Kidney epithelial cell (primary cell): ENCODE measurements at regions not wholly inside any gene's neighbourhood (a gene's known extent, or its start where the extent isn't known, plus 50 kb on each side); places are given as distances from the start of the nearest gene placed in this dataset.

Experiments used
- DNase-seq: peaks from one replicate; pipeline ENCODE4 v3.0.0-alpha.2; 2010; ENCODE audit warnings: low read depth
- H3K27me3 ChIP-seq: 2 replicates; pipeline ENCODE4 v1.6.0; 2011; ENCODE audit warnings: low read length; ENCODE audit not compliant: control insufficient read depth, insufficient read depth
- H3K36me3 ChIP-seq: 2 replicates; pipeline ENCODE4 v1.5.1; 2011; ENCODE audit warnings: low read length; ENCODE audit not compliant: control insufficient read depth, insufficient read depth
- H3K4me3 ChIP-seq: 2 replicates; pipeline ENCODE4 v1.5.1; 2011; ENCODE audit warnings: low read depth, mild to moderate bottlenecking, control low read depth, low read length
- CTCF ChIP-seq: IDR thresholded peaks from 2 replicates; pipeline ENCODE4 v1.5.1; 2011; ENCODE audit warnings: mild to moderate bottlenecking, moderate library complexity, low read length, control low read depth, inconsistent platforms; ENCODE audit not compliant: insufficient read depth, poor library complexity, severe bottlenecking

GRCh38 chr5:103375350-103375749 lies 116.8 kb downstream of the MACIR start:
- TF ChIP-seq CTCF: no peak
- H3K36me3 ChIP-seq: no peaks in the 10 kb centered on the region
- peak; percentile 14 for DNase-seq

DNA sequence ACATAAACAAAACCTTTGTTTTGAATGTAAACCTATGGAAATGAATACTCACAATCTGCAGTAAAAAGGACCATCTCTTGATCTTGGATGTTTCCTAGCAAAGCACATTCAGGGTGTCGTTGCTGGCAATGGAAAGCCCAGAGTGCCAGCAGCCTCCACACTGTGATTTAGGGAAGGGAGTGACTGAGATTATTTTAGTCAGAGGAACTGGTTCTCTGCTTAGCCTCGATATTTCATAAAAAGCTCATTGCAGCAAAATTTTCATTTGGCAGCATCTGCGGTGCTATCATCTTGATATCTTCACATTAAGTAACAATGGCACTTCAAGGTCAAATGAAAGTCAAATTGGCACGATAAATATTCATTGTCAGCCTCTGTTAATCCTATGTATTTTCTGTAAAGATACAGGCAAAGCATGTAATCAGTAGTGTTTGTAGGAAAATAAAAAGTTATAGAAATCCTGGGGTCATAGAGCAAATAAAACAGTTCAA lies 116.0 kb downstream of the MACIR start:
- Histone ChIP-seq H3K27me3 (no peaks in the 10 kb centered on the region), H3K36me3 (no peaks in the 10 kb centered on the region), H3K4me3 (no peak overlapping the region)
- no peak for DNase-seq
- TF ChIP-seq CTCF: no peak

More at GRCh38 chr5:103375350-103375749, 116.8 kb downstream of the MACIR start:
- H3K4me3 ChIP-seq: no peak overlapping the region
- H3K27me3 ChIP-seq: no peaks in the 10 kb centered on the region

DNA sequence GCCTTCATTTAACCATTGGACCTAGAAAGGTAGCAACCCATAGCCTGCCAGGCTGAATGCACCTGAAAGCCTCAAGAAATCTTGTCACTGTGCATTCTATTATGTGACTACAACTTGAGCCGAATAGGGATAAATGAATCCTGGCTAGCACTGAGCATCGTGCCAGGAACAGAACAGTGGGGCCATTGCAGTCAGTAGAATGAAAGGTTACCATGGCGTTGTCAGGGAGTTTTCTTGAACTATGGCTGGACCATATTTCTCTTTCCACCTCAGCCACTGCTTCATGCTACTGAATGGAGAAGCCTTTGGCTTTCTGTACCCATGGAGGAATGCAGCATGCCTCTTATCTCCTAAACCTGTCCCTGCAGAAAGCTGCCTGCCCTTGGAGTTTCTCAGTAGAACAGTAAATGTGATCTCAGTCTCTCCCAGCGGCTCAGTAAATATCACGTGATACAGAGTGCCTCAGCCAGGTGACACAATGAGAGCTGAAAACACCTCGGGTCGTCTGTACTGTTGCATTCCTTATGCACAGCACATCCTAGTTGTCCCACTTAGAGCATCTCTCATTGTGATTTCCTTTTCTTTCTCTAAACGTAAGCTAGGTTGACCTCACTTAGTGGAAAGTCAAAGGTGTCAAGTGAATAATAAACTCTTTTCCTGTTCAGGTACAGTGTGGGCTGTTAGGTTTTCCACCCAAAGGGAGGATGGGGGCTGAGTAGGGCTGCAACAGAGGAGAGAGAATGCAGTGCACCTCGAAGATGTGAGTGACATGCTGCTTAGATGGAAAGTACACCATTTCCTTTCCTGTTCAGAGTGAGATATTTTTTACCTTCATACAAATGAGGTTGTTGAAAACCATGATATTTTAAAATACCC lies 115.3 kb downstream of the MACIR start:
- H3K4me3 ChIP-seq: no peak overlapping the region
- no peaks in the 10 kb centered on the region for H3K36me3 ChIP-seq
- TF ChIP-seq CTCF: no peak
- no peak for DNase-seq
- H3K27me3 ChIP-seq: no peaks in the 10 kb centered on the region

- Histone ChIP-seq H3K36me3 (no peaks in the 10 kb centered on the region), H3K4me3 (no peak overlapping the region), H3K27me3 (no peaks in the 10 kb centered on the region)
- no peak for TF ChIP-seq CTCF
- no peak for DNase-seq
Observed at GRCh38 chr5:103371046-103371607, 112.6 kb downstream of the MACIR start.

GRCh38 chr5:103369125-103370120 lies 110.9 kb downstream of the MACIR start:
- H3K4me3 ChIP-seq: no peak overlapping the region
- no peaks in the 10 kb centered on the region for H3K27me3 ChIP-seq
- no peak for TF ChIP-seq CTCF
- DNase-seq: no peak
- no peaks in the 10 kb centered on the region for H3K36me3 ChIP-seq
